ENCODE measurements at regions not wholly inside any gene's neighbourhood (a gene's known extent, or its start where the extent isn't known, plus 50 kb on each side); places are given as distances from the start of the nearest gene placed in this dataset.

DNA sequence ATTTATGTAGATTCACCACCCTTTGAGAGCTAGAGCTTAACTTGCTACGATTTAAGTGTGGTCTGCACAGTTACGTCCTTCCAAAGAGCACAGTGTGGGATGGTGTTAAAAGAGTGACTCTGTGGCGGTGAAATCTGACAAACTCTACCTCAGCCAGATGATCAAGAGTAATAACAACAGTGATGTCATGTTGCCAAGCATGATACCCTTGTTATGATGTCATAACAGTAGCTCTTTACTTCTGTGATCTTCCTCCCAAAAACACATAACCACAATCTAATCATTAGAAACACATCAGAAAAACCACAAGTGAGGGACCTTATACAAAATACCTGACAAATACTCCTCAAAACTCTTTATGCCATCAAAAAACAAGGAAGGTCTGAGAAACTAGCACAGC, 649.3 kb downstream of the POM121L12 start:
- TF ChIP-seq, protein P1, sequence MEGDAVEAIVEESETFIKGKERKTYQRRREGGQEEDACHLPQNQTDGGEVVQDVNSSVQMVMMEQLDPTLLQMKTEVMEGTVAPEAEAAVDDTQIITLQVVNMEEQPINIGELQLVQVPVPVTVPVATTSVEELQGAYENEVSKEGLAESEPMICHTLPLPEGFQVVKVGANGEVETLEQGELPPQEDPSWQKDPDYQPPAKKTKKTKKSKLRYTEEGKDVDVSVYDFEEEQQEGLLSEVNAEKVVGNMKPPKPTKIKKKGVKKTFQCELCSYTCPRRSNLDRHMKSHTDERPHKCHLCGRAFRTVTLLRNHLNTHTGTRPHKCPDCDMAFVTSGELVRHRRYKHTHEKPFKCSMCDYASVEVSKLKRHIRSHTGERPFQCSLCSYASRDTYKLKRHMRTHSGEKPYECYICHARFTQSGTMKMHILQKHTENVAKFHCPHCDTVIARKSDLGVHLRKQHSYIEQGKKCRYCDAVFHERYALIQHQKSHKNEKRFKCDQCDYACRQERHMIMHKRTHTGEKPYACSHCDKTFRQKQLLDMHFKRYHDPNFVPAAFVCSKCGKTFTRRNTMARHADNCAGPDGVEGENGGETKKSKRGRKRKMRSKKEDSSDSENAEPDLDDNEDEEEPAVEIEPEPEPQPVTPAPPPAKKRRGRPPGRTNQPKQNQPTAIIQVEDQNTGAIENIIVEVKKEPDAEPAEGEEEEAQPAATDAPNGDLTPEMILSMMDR (IDR thresholded peaks at IDR 0.05; ENCODE audit: low read length): no peak
- no peak for TF ChIP-seq EZH2 (optimal IDR thresholded peaks at IDR 0.05; ENCODE audit: low read depth, low read length)

Measured in MM.1S (cell line).